OCI-LY7 (cell line): ENCODE measurements at regions not wholly inside any gene's neighbourhood (a gene's known extent, or its start where the extent isn't known, plus 50 kb on each side); places are given as distances from the start of the nearest gene placed in this dataset.

Source experiments
- BruUV-seq: library from RNA; stranded (reverse); fragments of 400-500 nt; replicated peaks from 2 replicates; lab custom pipeline; 2021; lab: Mats Ljungman, UMichigan
- CTCF ChIA-PET: fragments of 300-600 bp; sonication (Branson Sonifier 250); formaldehyde crosslinking; loops from one replicate; lab custom pipeline; 2022; ENCODE audit warnings: antibody characterized with exemption; ENCODE audit not compliant: unreplicated experiment; lab: Charles Lee
- POLR2A ChIA-PET: fragments of 300-600 bp; sonication (Branson Sonifier 250); formaldehyde crosslinking; loops from one replicate; lab custom pipeline; 2022; ENCODE audit warnings: antibody characterized with exemption; lab: Charles Lee
- DNase-seq: peaks from one replicate; pipeline ENCODE4 v3.0.0-alpha.2; 2015; ENCODE audit warnings: low spot score
- H2AFZ ChIP-seq: fragments of 200-600 bp; sonication (generic), shearing (Covaris generic); 2 replicates; pipeline ENCODE4 v1.6.1; 2014; ENCODE audit warnings: mild to moderate bottlenecking, antibody characterized with exemption, low read length, moderate library complexity
- H3K27ac ChIP-seq: fragments of 200-600 bp; sonication (generic); 2 replicates; pipeline ENCODE4 v1.5.1; 2014; ENCODE audit warnings: mixed run types, low read depth, mild to moderate bottlenecking, moderate library complexity, low read length, inconsistent platforms; ENCODE audit not compliant: poor library complexity, severe bottlenecking
- H3K36me3 ChIP-seq: fragments of 200-600 bp; sonication (generic); 2 replicates; pipeline ENCODE4 v1.6.1; 2014; ENCODE audit warnings: mild to moderate bottlenecking, antibody characterized with exemption, low read length, moderate library complexity, mixed read lengths; ENCODE audit not compliant: insufficient read depth
- H3K4me1 ChIP-seq: fragments of 200-600 bp; sonication (generic); 2 replicates; pipeline ENCODE4 v1.5.1; 2014; ENCODE audit warnings: mild to moderate bottlenecking, low read length; ENCODE audit not compliant: insufficient read depth, poor library complexity, severe bottlenecking
- H3K4me2 ChIP-seq: fragments of 200-600 bp; sonication (generic); 2 replicates; pipeline ENCODE4 v1.6.1; 2014; ENCODE audit warnings: mild to moderate bottlenecking, low read length
- H3K4me3 ChIP-seq: fragments of 200-600 bp; sonication (generic); 2 replicates; pipeline ENCODE4 v1.5.1; 2014; ENCODE audit warnings: mild to moderate bottlenecking, low read depth, low read length; ENCODE audit not compliant: poor library complexity, severe bottlenecking
- H3K79me2 ChIP-seq: fragments of 200-600 bp; sonication (generic); 2 replicates; pipeline ENCODE4 v1.6.1; 2016; ENCODE audit warnings: low read depth, mild to moderate bottlenecking, low read length, moderate library complexity, mixed read lengths; ENCODE audit not compliant: insufficient read depth
- H3K9me2 ChIP-seq: fragments of 200-600 bp; sonication (generic); 2 replicates; pipeline ENCODE4 v1.6.1; 2016; ENCODE audit warnings: mild to moderate bottlenecking, low read length, mixed read lengths; ENCODE audit not compliant: insufficient read depth
- H3K9me3 ChIP-seq: fragments of 200-600 bp; sonication (generic); 2 replicates; pipeline ENCODE4 v1.6.1; 2014; ENCODE audit warnings: mild to moderate bottlenecking, mixed run types, low read length, mixed read lengths
- H4K20me1 ChIP-seq: fragments of 200-600 bp; sonication (generic); 2 replicates; pipeline ENCODE4 v1.6.1; 2014; ENCODE audit warnings: mild to moderate bottlenecking, antibody characterized with exemption, low read length, moderate library complexity, mixed read lengths; ENCODE audit not compliant: insufficient read depth
- CTCF ChIP-seq: fragments of 200-600 bp; sonication (generic); conservative IDR thresholded peaks from 2 replicates; pipeline ENCODE4 v1.5.1; 2014; ENCODE audit warnings: mild to moderate bottlenecking, antibody characterized with exemption, low read length, moderate library complexity, mixed read lengths
- EZH2phosphoT487 ChIP-seq: fragments of 200-600 bp; sonication (generic); IDR thresholded peaks from 2 replicates; pipeline ENCODE4 v1.6.1; 2018; ENCODE audit warnings: low read depth, borderline replicate concordance, mild to moderate bottlenecking, mixed run types, antibody characterized with exemption, low read length, moderate library complexity, mixed read lengths
- intact Hi-C: fragments of 100-400 bp; cut with micrococcal nuclease; formaldehyde crosslinking; loops from one replicate; pipeline ENCODE4 v1.10.0; 2022; ENCODE audit not compliant: unreplicated experiment

DNA sequence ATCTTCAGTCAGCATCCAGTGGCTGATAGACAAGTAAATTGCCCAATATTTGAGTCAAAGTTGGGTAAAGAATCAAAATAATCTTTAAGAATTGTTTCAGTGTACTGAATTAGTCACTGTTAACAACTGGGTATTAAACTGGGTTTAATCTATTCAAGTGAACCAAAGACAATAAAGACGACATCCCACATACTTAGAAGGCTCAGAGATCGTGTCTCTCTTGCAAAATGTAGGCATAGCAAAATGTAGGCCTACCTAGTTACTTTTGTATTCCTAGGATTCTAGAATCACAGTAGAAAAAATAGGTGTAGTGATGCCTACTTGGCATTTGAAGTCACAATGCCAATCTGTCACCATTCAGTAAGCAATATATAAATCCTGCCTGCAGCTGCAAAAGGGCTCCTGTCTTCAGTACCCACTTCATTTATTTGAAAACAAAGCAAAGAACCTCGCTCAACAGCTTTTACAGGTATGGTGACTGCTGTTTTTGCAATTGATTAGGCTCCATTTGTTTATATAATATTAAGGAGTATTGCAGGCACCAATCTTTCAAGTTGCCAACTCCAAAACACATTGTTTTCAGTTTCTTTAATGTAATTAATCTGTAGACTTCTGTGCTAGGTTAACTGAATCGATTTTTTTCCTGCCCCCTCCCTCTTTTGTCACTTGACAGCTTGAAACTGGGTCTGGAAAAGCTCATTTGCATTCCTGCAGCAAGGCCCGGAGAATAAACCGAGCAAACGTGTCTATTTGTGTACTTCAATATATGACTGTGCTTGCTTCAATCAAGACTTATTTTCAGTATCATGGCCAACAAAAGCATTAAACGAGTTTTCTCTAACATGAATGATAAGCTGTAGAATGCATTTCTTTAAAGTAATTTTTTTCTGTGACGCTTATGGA is 1074.9 kb downstream of the TDRD15 start:
- H3K4me1 ChIP-seq = no peaks in the 10 kb centered on the region
- BruUV-seq = no TSS peak
- H4K20me1 ChIP-seq = no peaks in the 10 kb centered on the region
- H3K79me2 ChIP-seq = no peaks in the 10 kb centered on the region
- intact Hi-C loops = no loop called here
- ChIA-PET POLR2A (no interaction called here), CTCF (no interaction called here)
- H3K9me3 ChIP-seq = no peaks in the 10 kb centered on the region
- TF ChIP-seq EZH2phosphoT487 (no peak), CTCF (no peak)
- no peaks in the 10 kb centered on the region for H3K36me3 ChIP-seq
- no peak for DNase-seq
- H3K27ac ChIP-seq = no peak overlapping the region
- H3K9me2 ChIP-seq = no peaks in the 10 kb centered on the region
- no peak overlapping the region for H3K4me2 ChIP-seq
- no peak overlapping the region for H2AFZ ChIP-seq
- H3K4me3 ChIP-seq = no peak overlapping the region

- Histone ChIP-seq H3K9me2 (no peaks in the 10 kb centered on the region), H3K4me1 (no peaks in the 10 kb centered on the region), H2AFZ (no peak overlapping the region), H3K9me3 (no peaks in the 10 kb centered on the region), H3K4me2 (no peak overlapping the region), H3K36me3 (no peaks in the 10 kb centered on the region), H3K4me3 (no peak overlapping the region), H3K79me2 (no peaks in the 10 kb centered on the region), H4K20me1 (no peaks in the 10 kb centered on the region), H3K27ac (no peak overlapping the region)
- ChIA-PET POLR2A (no interaction called here), CTCF (no interaction called here)
- no peak for TF ChIP-seq EZH2phosphoT487
- no peak for TF ChIP-seq CTCF
- no TSS peak for BruUV-seq
- no peak for DNase-seq
- intact Hi-C loops = no loop called here
Observed at GRCh38 chr2:22199994-22200393, 1076.2 kb downstream of the TDRD15 start.

DNA sequence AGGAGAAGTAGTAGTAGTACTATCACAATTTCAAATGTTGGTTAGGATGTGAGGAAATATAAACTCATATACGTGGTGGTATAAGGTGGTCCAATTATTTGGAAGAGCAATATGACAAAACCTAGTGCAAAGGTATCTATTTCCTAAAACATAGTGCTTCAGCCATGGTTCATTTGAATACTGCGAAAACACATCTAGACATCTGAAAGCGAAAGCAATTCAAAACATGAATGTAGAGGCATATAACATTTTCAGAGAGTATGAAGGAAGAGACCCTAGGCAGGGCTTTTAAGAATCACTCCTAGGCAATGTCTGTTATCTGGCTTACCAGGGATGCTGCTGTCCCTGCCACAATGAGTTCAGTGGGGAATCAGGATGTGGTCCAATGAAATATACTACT is 1085.8 kb downstream of the TDRD15 start:
- no peak for DNase-seq
- Histone ChIP-seq H3K4me1 (no peaks in the 10 kb centered on the region), H3K4me3 (no peak overlapping the region), H3K79me2 (no peaks in the 10 kb centered on the region), H3K9me3 (no peaks in the 10 kb centered on the region), H3K36me3 (no peaks in the 10 kb centered on the region), H4K20me1 (no peaks in the 10 kb centered on the region), H3K4me2 (no peak overlapping the region), H3K27ac (no peak overlapping the region), H3K9me2 (no peaks in the 10 kb centered on the region), H2AFZ (no peak overlapping the region)
- TF ChIP-seq CTCF = no peak
- TF ChIP-seq EZH2phosphoT487 = no peak
- ChIA-PET POLR2A (no interaction called here), CTCF (no interaction called here)
- intact Hi-C loops = no loop called here
- BruUV-seq = no TSS peak
